ENCODE measurements at regions not wholly inside any gene's neighbourhood (a gene's known extent, or its start where the extent isn't known, plus 50 kb on each side); places are given as distances from the start of the nearest gene placed in this dataset.

DNA sequence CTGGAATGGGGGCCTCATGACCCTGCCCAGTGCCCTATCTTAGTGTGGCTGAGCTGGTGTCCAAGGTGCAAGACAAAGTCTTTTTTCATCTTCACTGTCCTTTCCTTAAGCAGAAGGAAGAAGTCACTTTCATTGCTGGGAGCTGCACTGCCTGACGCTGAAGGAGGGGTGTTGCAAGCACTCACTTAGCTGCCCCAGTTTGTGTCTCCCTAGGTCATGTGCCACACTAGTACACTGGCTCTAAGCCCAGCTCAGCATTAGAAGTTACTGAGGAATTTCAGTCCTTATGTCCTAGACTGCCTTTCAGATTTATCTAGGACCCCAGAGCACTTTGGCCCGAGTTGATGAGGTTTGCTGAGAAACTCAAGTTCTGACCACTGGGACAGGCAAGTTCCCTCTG lies 952.0 kb upstream of the USP15 start:
- H3K9me3 ChIP-seq, result no peaks in the 10 kb centered on the region
- TF ChIP-seq, protein P1, sequence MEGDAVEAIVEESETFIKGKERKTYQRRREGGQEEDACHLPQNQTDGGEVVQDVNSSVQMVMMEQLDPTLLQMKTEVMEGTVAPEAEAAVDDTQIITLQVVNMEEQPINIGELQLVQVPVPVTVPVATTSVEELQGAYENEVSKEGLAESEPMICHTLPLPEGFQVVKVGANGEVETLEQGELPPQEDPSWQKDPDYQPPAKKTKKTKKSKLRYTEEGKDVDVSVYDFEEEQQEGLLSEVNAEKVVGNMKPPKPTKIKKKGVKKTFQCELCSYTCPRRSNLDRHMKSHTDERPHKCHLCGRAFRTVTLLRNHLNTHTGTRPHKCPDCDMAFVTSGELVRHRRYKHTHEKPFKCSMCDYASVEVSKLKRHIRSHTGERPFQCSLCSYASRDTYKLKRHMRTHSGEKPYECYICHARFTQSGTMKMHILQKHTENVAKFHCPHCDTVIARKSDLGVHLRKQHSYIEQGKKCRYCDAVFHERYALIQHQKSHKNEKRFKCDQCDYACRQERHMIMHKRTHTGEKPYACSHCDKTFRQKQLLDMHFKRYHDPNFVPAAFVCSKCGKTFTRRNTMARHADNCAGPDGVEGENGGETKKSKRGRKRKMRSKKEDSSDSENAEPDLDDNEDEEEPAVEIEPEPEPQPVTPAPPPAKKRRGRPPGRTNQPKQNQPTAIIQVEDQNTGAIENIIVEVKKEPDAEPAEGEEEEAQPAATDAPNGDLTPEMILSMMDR (IDR thresholded peaks at IDR 0.05), result no peak
- H3K4me1 ChIP-seq, result no peaks in the 10 kb centered on the region
- H3K36me3 ChIP-seq, result no peaks in the 10 kb centered on the region
- no peak for DNase-seq
- no peaks in the 10 kb centered on the region for H3K27me3 ChIP-seq
- H3K9ac ChIP-seq (ENCODE audit: low read depth in 2 of 2, low read length in 2 of 2), result no peak overlapping the region
- intact Hi-C loops (cut with DNase I), result no loop called here
- H3K4me3 ChIP-seq, result no peak overlapping the region
- H3K27ac ChIP-seq, result no peak overlapping the region

DNA sequence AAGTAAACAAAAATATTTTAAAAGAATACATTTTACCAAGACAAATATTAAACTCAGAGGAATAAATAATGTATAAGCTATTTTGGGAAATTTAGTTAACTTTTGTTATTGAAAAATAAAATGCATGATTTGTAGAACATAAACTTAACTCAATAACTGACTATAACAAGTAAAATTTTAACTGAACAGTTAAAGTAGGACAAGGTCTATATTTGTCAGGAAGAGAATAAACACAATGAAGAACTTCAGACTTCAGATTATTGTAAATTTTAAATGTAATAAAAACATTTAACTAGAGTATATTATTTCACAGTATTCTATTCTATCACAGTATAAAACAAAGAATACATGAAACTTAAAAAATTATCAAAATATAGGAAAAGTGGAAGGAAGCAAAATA lies 948.8 kb upstream of the USP15 start:
- intact Hi-C loops (cut with DNase I), result no loop called here
- no peaks in the 10 kb centered on the region for H3K27me3 ChIP-seq
- no peak overlapping the region for H3K27ac ChIP-seq
- TF ChIP-seq, protein P1 (IDR thresholded peaks at IDR 0.05), result no peak
- H3K36me3 ChIP-seq, result no peaks in the 10 kb centered on the region
- no peak overlapping the region for H3K9ac ChIP-seq (ENCODE audit: low read depth in 2 of 2, low read length in 2 of 2)
- H3K4me1 ChIP-seq, result no peaks in the 10 kb centered on the region
- no peak for DNase-seq
- no peak overlapping the region for H3K4me3 ChIP-seq
- no peaks in the 10 kb centered on the region for H3K9me3 ChIP-seq

DNA sequence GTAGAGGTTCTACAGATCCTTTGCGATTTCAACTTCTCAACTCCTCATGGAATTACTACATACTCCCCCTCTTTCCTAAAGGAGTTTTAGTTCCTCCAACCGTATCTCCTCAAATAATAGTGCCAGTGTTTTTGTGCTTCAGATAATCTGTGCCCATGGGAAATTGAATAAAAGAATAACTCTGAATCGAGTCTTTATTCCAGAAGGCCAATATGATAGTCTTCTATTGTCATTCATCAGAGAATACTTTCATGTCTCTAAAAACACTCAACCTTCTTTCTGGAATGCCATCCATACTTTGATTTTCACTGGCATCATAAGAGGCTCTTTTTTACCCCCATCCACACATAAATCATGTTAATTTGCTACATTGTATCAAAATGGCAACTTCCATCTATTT lies 911.3 kb upstream of the USP15 start:
- no peak overlapping the region for H3K27ac ChIP-seq
- intact Hi-C loops (cut with DNase I), result no loop called here

DNA sequence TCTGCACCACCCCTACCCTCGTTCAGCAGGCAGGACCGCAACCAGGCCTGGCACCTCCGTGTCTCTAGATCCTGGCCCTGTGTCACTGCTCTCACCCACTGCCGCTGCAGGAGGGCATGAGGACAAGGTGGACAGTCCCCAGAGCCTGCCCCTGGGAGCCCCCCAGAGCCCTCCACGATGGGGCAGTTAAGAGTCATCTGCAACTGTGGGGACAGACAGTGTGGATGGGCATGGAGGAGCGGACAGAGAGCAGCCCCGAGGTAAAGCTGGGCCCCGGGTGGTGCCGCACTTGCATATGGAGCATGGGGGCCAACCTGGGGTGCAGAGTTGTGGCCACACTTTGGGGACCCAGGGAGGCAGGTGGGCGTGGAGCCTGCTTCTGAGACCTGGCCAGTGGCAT lies 905.1 kb upstream of the USP15 start:
- no peak for DNase-seq

More for the DNA sequence above, 911.3 kb upstream of the USP15 start:
- Histone ChIP-seq H3K9ac (ENCODE audit: low read depth in 2 of 2, low read length in 2 of 2) (no peak overlapping the region), H3K36me3 (no peaks in the 10 kb centered on the region), H3K4me1 (no peaks in the 10 kb centered on the region), H3K9me3 (no peaks in the 10 kb centered on the region), H3K27me3 (no peaks in the 10 kb centered on the region), H3K4me3 (no peak overlapping the region)
- TF ChIP-seq, protein P1 (IDR thresholded peaks at IDR 0.05), result no peak
- no peak for DNase-seq

DNA sequence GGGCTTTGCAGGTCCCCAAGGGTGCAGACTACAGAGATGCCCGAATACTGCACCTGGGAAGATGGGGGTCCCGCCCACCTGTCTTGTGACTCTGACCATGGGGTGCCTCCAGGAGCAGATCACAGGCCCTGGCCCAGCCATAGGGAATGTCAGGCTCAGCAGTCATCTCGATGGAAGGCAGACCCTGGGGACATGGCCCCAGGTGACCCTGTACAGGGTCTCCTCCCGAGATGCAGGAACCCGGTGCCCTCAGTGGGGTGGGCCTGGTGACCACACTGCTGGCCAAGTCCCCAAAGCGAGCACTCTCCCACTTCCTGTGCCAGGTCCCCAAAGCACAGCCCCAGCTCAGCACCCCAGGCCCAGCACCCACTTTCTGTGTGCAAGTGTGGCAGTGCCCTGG lies 903.7 kb upstream of the USP15 start:
- DNase-seq, result no peak
- Histone ChIP-seq H3K9me3 (no peaks in the 10 kb centered on the region), H3K4me3 (no peak overlapping the region), H3K9ac (ENCODE audit: low read depth in 2 of 2, low read length in 2 of 2) (no peak overlapping the region), H3K4me1 (no peaks in the 10 kb centered on the region), H3K36me3 (no peaks in the 10 kb centered on the region), H3K27me3 (no peaks in the 10 kb centered on the region), H3K27ac (no peak overlapping the region)
- TF ChIP-seq, protein P1 (IDR thresholded peaks at IDR 0.05), result no peak
- intact Hi-C loops (cut with DNase I), result no loop called here

More for the DNA sequence above, 905.1 kb upstream of the USP15 start:
- Histone ChIP-seq H3K9ac (ENCODE audit: low read depth in 2 of 2, low read length in 2 of 2) (no peak overlapping the region), H3K9me3 (no peaks in the 10 kb centered on the region), H3K4me1 (no peaks in the 10 kb centered on the region), H3K4me3 (no peak overlapping the region), H3K27ac (no peak overlapping the region), H3K36me3 (no peaks in the 10 kb centered on the region), H3K27me3 (no peaks in the 10 kb centered on the region)
- TF ChIP-seq, protein P1 (IDR thresholded peaks at IDR 0.05), result no peak
- intact Hi-C loops (cut with DNase I), result no loop called here

DNA sequence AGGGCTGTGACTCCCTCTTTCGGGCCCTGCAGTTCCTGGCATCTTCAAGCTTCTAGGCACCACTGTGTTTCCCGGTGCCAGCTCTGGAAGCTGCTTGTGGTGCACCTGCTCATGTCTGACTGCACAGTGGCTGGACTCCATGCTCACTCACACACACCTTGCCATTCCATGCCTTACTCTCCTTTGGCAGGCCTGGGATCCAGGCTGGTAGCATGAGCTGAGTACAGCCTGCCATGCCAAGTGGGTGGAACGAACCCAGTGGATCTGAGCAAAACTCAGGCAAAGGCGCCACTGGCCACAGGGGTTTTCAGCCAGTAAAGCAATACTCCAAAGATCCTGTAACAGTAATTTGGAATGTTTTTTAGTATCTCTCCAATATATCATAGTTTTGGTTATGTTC lies 902.7 kb upstream of the USP15 start:
- no peak overlapping the region for H3K4me3 ChIP-seq
- no peak for DNase-seq

More for the DNA sequence above, 902.7 kb upstream of the USP15 start:
- Histone ChIP-seq H3K27me3 (no peaks in the 10 kb centered on the region), H3K4me1 (no peaks in the 10 kb centered on the region), H3K36me3 (no peaks in the 10 kb centered on the region), H3K27ac (no peak overlapping the region), H3K9me3 (no peaks in the 10 kb centered on the region), H3K9ac (ENCODE audit: low read depth in 2 of 2, low read length in 2 of 2) (no peak overlapping the region)
- TF ChIP-seq, protein P1 (IDR thresholded peaks at IDR 0.05), result no peak
- intact Hi-C loops (cut with DNase I), result no loop called here

Measured in colonic mucosa (tissue), 4 donors.